HEK293 (cell line): ENCODE measurements at regions not wholly inside any gene's neighbourhood (a gene's known extent, or its start where the extent isn't known, plus 50 kb on each side); places are given as distances from the start of the nearest gene placed in this dataset.

Source experiments
- CTCF ChIA-PET: fragments of 350-600 bp; formaldehyde crosslinking; extraction: SDS; loops from one replicate; lab custom pipeline; 2021; ENCODE audit warnings: antibody characterized with exemption; lab: Yijun Ruan, JAX
- POLR2A ChIA-PET: fragments of 300-600 bp; formaldehyde crosslinking; extraction: SDS; loops from one replicate; lab custom pipeline; 2020; ENCODE audit warnings: antibody characterized with exemption, inconsistent platforms; lab: Yijun Ruan, JAX
- H3K27ac ChIP-seq: fragments of 200-500 bp; sonication (Bioruptor generic); 2 replicates; pipeline ENCODE4 v1.5.1; 2014; ENCODE audit warnings: low read depth, low read length, control low read depth, inconsistent platforms; ENCODE audit errors: extremely low read depth
- H3K36me3 ChIP-seq, 2 experiments: fragments of 200-500 bp in 1 of 2; sonication (Bioruptor generic) in 1 of 2; 1 replicate in 1 of 2; 2 replicates in 1 of 2; pipeline ENCODE4 v1.5.1; 2014 to 2017; ENCODE audit warnings: inconsistent platforms in 2 of 2, low read length in 2 of 2; ENCODE audit not compliant: control insufficient read depth in 2 of 2, insufficient read depth in 1 of 2
- H3K4me1 ChIP-seq: fragments of 200-500 bp; sonication (Bioruptor generic); 2 replicates; pipeline ENCODE4 v1.5.1; 2014; ENCODE audit warnings: mild to moderate bottlenecking, low read length, inconsistent platforms; ENCODE audit not compliant: control insufficient read depth, insufficient read depth
- H3K4me3 ChIP-seq: 2 replicates; pipeline ENCODE4 v1.5.1; 2011; ENCODE audit warnings: low read depth, mild to moderate bottlenecking, control low read depth, low read length, moderate library complexity
- H3K9me3 ChIP-seq: fragments of 200-500 bp; sonication (Bioruptor generic); 2 replicates; pipeline ENCODE4 v1.5.1; 2014; ENCODE audit warnings: low read depth, low read length, inconsistent platforms; ENCODE audit not compliant: control insufficient read depth, insufficient read depth
- BCL11B ChIP-seq: fragments of 450-650 bp; formaldehyde crosslinking; IDR thresholded peaks from 2 replicates; pipeline ENCODE4 v1.5.1; 2016; ENCODE audit warnings: low read depth, missing biosample characterization, missing genetic modification characterization
- EGR2 ChIP-seq: fragments of 450-650 bp; formaldehyde crosslinking; IDR thresholded peaks from 2 replicates; pipeline ENCODE4 v1.5.1; 2016; ENCODE audit warnings: low read depth, missing biosample characterization, missing genetic modification characterization
- HOXC10 ChIP-seq: sonication (generic); formaldehyde crosslinking; IDR thresholded peaks from 2 replicates; pipeline ENCODE4 v1.8.1; 2023; ENCODE audit warnings: mild to moderate bottlenecking, missing genetic modification reagents
- IKZF3 ChIP-seq: fragments of 450-650 bp; IDR thresholded peaks from 2 replicates; pipeline ENCODE4 v1.5.0; 2018; ENCODE audit warnings: missing biosample characterization, mild to moderate bottlenecking, missing genetic modification characterization, moderate library complexity
- SETDB1 ChIP-seq: IDR thresholded peaks from one replicate; pipeline ENCODE4 v1.6.1; 2017; ENCODE audit warnings: mild to moderate bottlenecking, low read length, moderate library complexity, mixed read lengths; ENCODE audit not compliant: insufficient read length
- ZBTB17 ChIP-seq: fragments of 450-650 bp; formaldehyde crosslinking; IDR thresholded peaks from 2 replicates; pipeline ENCODE4 v1.5.1; 2016; ENCODE audit warnings: missing biosample characterization, missing genetic modification characterization
- ZFP41 ChIP-seq: fragments of 450-650 bp; formaldehyde crosslinking; IDR thresholded peaks from 2 replicates; pipeline ENCODE4 v1.5.1; 2016; ENCODE audit warnings: missing biosample characterization, missing genetic modification characterization, borderline replicate concordance
- ZNF10 ChIP-seq: fragments of 450-650 bp; formaldehyde crosslinking; IDR thresholded peaks from 2 replicates; pipeline ENCODE4 v1.5.1; 2017; ENCODE audit warnings: missing biosample characterization, missing genetic modification characterization
- ZNF114 ChIP-seq: fragments of 450-650 bp; formaldehyde crosslinking; IDR thresholded peaks from 2 replicates; pipeline ENCODE4 v1.5.0; 2017; ENCODE audit warnings: missing biosample characterization, missing genetic modification characterization
- ZNF155 ChIP-seq: fragments of 450-650 bp; formaldehyde crosslinking; IDR thresholded peaks from 2 replicates; pipeline ENCODE4 v1.5.1; 2016; ENCODE audit warnings: missing biosample characterization, missing genetic modification characterization
- ZNF221 ChIP-seq: fragments of 450-650 bp; formaldehyde crosslinking; IDR thresholded peaks from 2 replicates; pipeline ENCODE4 v1.5.1; 2017; ENCODE audit warnings: missing biosample characterization, missing genetic modification characterization, borderline replicate concordance
- ZNF248 ChIP-seq: fragments of 450-650 bp; formaldehyde crosslinking; IDR thresholded peaks from 2 replicates; pipeline ENCODE4 v1.5.1; 2017; ENCODE audit warnings: missing biosample characterization, missing genetic modification characterization
- ZNF26 ChIP-seq: fragments of 450-650 bp; formaldehyde crosslinking; IDR thresholded peaks from 2 replicates; pipeline ENCODE4 v1.5.1; 2016; ENCODE audit warnings: missing biosample characterization, missing genetic modification characterization
- ZNF280C ChIP-seq: fragments of 450-650 bp; formaldehyde crosslinking; IDR thresholded peaks from 2 replicates; pipeline ENCODE4 v1.5.1; 2016; ENCODE audit warnings: missing biosample characterization, missing genetic modification characterization
- ZNF335 ChIP-seq: fragments of 450-650 bp; formaldehyde crosslinking; conservative IDR thresholded peaks from 2 replicates; pipeline ENCODE4 v1.5.1; 2016; ENCODE audit warnings: missing biosample characterization, missing genetic modification characterization
- ZNF48 ChIP-seq: fragments of 450-650 bp; formaldehyde crosslinking; IDR thresholded peaks from 2 replicates; pipeline ENCODE4 v1.5.1; 2016; ENCODE audit warnings: missing biosample characterization, missing genetic modification characterization
- ZNF561 ChIP-seq: fragments of 450-650 bp; IDR thresholded peaks from 2 replicates; pipeline ENCODE4 v1.5.1; 2018; ENCODE audit warnings: missing biosample characterization, missing genetic modification characterization, borderline replicate concordance
- ZNF610 ChIP-seq: fragments of 450-650 bp; formaldehyde crosslinking; IDR thresholded peaks from 2 replicates; pipeline ENCODE4 v1.5.1; 2016; ENCODE audit warnings: missing biosample characterization, missing genetic modification characterization, borderline replicate concordance
- ZNF660 ChIP-seq: fragments of 450-650 bp; IDR thresholded peaks from 2 replicates; pipeline ENCODE4 v1.5.1; 2018; ENCODE audit warnings: missing biosample characterization, mild to moderate bottlenecking, missing genetic modification characterization
- ZNF747 ChIP-seq: fragments of 450-650 bp; formaldehyde crosslinking; IDR thresholded peaks from 2 replicates; pipeline ENCODE4 v1.5.1; 2016; ENCODE audit warnings: missing biosample characterization, missing genetic modification characterization
- ZNF792 ChIP-seq: fragments of 450-650 bp; formaldehyde crosslinking; IDR thresholded peaks from 2 replicates; pipeline ENCODE4 v1.5.1; 2016; ENCODE audit warnings: missing biosample characterization, missing genetic modification characterization
- ZSCAN23 ChIP-seq: fragments of 450-650 bp; formaldehyde crosslinking; IDR thresholded peaks from 2 replicates; pipeline ENCODE4 v1.5.1; 2016; ENCODE audit warnings: missing biosample characterization, missing genetic modification characterization
- TF ChIP-seq, protein P1 (sequence below): fragments of 450-650 bp; IDR thresholded peaks from 2 replicates; pipeline ENCODE4 v1.5.1; 2018; ENCODE audit warnings: missing biosample characterization, mild to moderate bottlenecking, missing genetic modification characterization
- TF ChIP-seq, protein P2 (sequence below): fragments of 450-650 bp; formaldehyde crosslinking; IDR thresholded peaks from 2 replicates; pipeline ENCODE4 v1.5.1; 2017; ENCODE audit warnings: missing biosample characterization, missing genetic modification characterization

DNA sequence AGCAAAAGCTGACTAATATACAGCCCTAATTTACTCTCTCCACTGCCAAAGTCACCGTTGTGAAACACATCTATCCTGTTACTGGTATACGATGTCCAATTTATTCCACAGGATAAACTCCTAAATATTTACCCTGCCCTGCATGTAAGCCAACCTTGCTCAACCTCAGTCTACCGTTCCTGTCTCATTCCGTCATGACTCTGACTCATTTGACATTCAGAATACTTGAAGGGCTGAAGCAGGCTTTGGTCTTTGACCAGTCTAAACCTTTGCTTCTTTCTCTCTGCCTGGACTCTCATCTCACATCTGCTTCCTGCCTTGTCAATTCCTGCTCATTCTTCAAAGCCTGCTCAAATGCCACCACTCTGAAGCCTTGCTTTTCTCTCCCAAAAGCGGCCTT lies 157.5 kb downstream of the SCP2D1 start:
- TF ChIP-seq BCL11B (tag by site-specific recombination) (no peak), ZNF747 (tag by site-specific recombination) (no peak), ZNF155 (tag by site-specific recombination) (no peak), ZNF660 (tag by site-specific recombination) (no peak), ZNF114 (no peak), ZNF280C (no peak), ZNF248 (tag by site-specific recombination) (no peak), ZBTB17 (no peak), IKZF3 (tag by site-specific recombination) (no peak), ZNF335 (tag by site-specific recombination) (no peak), ZNF561 (tag by site-specific recombination) (no peak), ZSCAN23 (tag by site-specific recombination) (no peak), ZNF10 (no peak), ZNF48 (tag by site-specific recombination) (no peak), HOXC10 (CRISPR knock-in tag) (no peak), ZNF792 (tag by site-specific recombination) (no peak), ZNF221 (tag by site-specific recombination) (no peak), ZNF26 (no peak)
- TF ChIP-seq, protein P1, sequence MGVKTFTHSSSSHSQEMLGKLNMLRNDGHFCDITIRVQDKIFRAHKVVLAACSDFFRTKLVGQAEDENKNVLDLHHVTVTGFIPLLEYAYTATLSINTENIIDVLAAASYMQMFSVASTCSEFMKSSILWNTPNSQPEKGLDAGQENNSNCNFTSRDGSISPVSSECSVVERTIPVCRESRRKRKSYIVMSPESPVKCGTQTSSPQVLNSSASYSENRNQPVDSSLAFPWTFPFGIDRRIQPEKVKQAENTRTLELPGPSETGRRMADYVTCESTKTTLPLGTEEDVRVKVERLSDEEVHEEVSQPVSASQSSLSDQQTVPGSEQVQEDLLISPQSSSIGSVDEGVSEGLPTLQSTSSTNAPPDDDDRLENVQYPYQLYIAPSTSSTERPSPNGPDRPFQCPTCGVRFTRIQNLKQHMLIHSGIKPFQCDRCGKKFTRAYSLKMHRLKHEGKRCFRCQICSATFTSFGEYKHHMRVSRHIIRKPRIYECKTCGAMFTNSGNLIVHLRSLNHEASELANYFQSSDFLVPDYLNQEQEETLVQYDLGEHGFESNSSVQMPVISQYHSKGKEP (tag by site-specific recombination), result no peak
- TF ChIP-seq, protein P2, sequence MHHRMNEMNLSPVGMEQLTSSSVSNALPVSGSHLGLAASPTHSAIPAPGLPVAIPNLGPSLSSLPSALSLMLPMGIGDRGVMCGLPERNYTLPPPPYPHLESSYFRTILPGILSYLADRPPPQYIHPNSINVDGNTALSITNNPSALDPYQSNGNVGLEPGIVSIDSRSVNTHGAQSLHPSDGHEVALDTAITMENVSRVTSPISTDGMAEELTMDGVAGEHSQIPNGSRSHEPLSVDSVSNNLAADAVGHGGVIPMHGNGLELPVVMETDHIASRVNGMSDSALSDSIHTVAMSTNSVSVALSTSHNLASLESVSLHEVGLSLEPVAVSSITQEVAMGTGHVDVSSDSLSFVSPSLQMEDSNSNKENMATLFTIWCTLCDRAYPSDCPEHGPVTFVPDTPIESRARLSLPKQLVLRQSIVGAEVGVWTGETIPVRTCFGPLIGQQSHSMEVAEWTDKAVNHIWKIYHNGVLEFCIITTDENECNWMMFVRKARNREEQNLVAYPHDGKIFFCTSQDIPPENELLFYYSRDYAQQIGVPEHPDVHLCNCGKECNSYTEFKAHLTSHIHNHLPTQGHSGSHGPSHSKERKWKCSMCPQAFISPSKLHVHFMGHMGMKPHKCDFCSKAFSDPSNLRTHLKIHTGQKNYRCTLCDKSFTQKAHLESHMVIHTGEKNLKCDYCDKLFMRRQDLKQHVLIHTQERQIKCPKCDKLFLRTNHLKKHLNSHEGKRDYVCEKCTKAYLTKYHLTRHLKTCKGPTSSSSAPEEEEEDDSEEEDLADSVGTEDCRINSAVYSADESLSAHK (tag by site-specific recombination), result no peak
- ChIA-PET POLR2A (no interaction called here), CTCF (no interaction called here)
- no peak overlapping the region for H3K4me3 ChIP-seq
- no peak overlapping the region for H3K27ac ChIP-seq
- H3K36me3 ChIP-seq, result no peaks in the 10 kb centered on the region
- no peaks in the 10 kb centered on the region for H3K4me1 ChIP-seq
- no peaks in the 10 kb centered on the region for H3K9me3 ChIP-seq

DNA sequence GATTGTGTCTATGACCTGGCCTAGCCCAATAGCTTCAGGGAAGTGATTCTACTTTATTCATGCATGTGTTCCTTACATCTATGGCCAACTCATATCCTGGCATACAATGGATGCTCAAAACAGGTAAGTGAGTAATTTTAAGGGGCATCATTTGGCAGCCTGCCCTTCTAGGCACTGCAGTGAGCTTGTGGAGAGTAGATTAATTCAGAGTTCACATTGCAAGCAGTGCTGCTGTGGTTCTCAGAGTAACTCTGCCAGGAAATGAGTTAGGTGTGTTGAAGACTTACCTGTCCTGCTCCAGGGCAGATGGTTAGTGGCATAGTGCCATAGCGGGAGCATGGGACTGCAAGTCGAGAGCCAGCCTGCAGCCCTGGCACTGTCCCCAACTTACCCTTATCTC lies 158.0 kb downstream of the SCP2D1 start:
- no peak overlapping the region for H3K27ac ChIP-seq
- ChIA-PET CTCF (no interaction called here), POLR2A (no interaction called here)
- no peaks in the 10 kb centered on the region for H3K36me3 ChIP-seq
- no peak overlapping the region for H3K4me3 ChIP-seq
- H3K9me3 ChIP-seq, result no peaks in the 10 kb centered on the region
- H3K4me1 ChIP-seq, result no peaks in the 10 kb centered on the region
- TF ChIP-seq, protein P2 (tag by site-specific recombination), result no peak
- no peak for TF ChIP-seq ZNF610
- no peak for TF ChIP-seq EGR2 (tag by site-specific recombination)
- TF ChIP-seq ZFP41 (tag by site-specific recombination), result no peak
- TF ChIP-seq ZNF561 (tag by site-specific recombination), result no peak
- no peak for TF ChIP-seq SETDB1
